Loucy (cell line): ENCODE measurements at regions not wholly inside any gene's neighbourhood (a gene's known extent, or its start where the extent isn't known, plus 50 kb on each side); places are given as distances from the start of the nearest gene placed in this dataset.

Source experiments
- CTCF ChIP-seq: fragments of 200-600 bp; sonication (generic); conservative IDR thresholded peaks from 2 replicates; pipeline ENCODE4 v1.5.1; 2014; ENCODE audit warnings: mild to moderate bottlenecking, antibody characterized with exemption, low read length
- EZH2phosphoT487 ChIP-seq: fragments of 200-600 bp; IDR thresholded peaks from 2 replicates; pipeline ENCODE4 v1.6.1; 2018; ENCODE audit warnings: antibody characterized with exemption, mild to moderate bottlenecking, moderate library complexity, borderline replicate concordance

GRCh38 chr11:129711760-129712159, 103.9 kb upstream of the TMEM45B start:
- no peak for TF ChIP-seq CTCF
- TF ChIP-seq EZH2phosphoT487 = no peak
